C4-2B (cell line): ENCODE measurements at regions not wholly inside any gene's neighbourhood (a gene's known extent, or its start where the extent isn't known, plus 50 kb on each side); places are given as distances from the start of the nearest gene placed in this dataset.

Source experiments
- CTCF ChIP-seq: fragments of 450-650 bp; conservative IDR thresholded peaks from 2 replicates; pipeline ENCODE4 v1.5.1; 2017; ENCODE audit warnings: mild to moderate bottlenecking
- ZFX ChIP-seq: fragments of 450-650 bp; IDR thresholded peaks from 2 replicates; pipeline ENCODE4 v1.6.1; 2017

- no peak for TF ChIP-seq CTCF
- no peak for TF ChIP-seq ZFX
Measured at GRCh38 chr12:97398704-97399103, 63.9 kb upstream of the RMST start.
